ENCODE measurements at regions not wholly inside any gene's neighbourhood (a gene's known extent, or its start where the extent isn't known, plus 50 kb on each side); places are given as distances from the start of the nearest gene placed in this dataset.

- TF ChIP-seq POLR2A (IDR thresholded peaks at IDR 0.05; ENCODE audit: borderline replicate concordance, extremely low read depth, insufficient read depth, insufficient read length) (no peak), EZH2 (IDR thresholded peaks at IDR 0.05) (no peak), ELF1 (IDR thresholded peaks at IDR 0.05; ENCODE audit: borderline replicate concordance, low read depth) (no peak), RAD21 (IDR thresholded peaks at IDR 0.05; ENCODE audit: low read depth) (no peak), ZBTB33 (IDR thresholded peaks at IDR 0.05; ENCODE audit: extremely low read depth, insufficient replicate concordance, low read length) (no peak), CTCF (IDR thresholded peaks at IDR 0.05 in 2 of 3, conservative IDR thresholded peaks at IDR 0.05 in 1 of 3; ENCODE audit: borderline replicate concordance in 1 of 3, insufficient read depth in 1 of 3, low read depth in 2 of 3, low read length in 2 of 3) (no peak), ZFX (IDR thresholded peaks at IDR 0.05) (no peak)
Observed at GRCh38 chr3:102151935-102152334, 282.9 kb upstream of the ZPLD1 start.

All from HCT116 (cell line).